HG02885 (cell line): ENCODE measurements at regions not wholly inside any gene's neighbourhood (a gene's known extent, or its start where the extent isn't known, plus 50 kb on each side); places are given as distances from the start of the nearest gene placed in this dataset.

Source experiments
- ATAC-seq: cut with Tn5 transposase; IDR thresholded peaks from one replicate; pipeline ENCODE4 v1.9.1; 2021; ENCODE audit warnings: mild to moderate bottlenecking; ENCODE audit not compliant: unreplicated experiment, poor library complexity

DNA sequence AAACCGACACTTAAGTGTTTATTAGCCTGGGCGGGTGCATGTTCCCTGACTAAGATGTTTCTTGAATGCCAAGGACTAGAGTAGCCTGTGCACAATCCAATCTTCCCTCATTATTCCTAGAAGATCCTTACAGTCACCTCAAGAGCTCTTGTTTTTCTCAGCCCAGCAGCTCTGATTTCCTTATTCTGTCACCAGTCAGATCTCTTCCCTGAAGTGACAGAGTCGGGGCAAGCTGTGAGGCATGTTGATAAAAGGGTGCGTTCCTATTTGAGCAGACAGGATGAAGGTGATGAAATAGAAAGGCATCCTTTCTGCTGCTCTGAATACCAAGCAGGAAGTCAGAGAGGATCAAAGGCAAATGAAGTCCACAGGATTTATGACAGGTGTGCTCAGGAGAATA is 125.6 kb upstream of the MCTP2 start:
- ATAC-seq, result no peak

DNA sequence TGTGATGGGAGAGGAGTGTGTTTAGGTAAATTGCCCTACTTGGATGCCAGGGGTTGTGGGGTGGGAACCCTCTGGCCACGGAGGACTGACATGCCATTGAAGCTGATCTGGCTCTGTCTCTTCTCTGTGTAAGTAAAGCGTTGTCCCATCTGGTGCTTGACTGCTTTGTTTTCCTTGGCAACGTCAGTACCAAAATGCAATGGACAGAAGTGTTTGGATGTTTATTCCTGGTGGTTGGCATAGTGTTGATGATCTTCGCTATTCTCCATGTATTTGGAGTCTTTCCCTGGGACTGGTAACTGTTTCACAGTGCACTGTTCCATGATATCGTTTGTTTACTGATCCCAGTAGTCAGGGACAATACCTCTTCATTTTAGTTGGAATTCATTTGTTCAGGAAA is 130.5 kb upstream of the MCTP2 start:
- ATAC-seq, result no peak

DNA sequence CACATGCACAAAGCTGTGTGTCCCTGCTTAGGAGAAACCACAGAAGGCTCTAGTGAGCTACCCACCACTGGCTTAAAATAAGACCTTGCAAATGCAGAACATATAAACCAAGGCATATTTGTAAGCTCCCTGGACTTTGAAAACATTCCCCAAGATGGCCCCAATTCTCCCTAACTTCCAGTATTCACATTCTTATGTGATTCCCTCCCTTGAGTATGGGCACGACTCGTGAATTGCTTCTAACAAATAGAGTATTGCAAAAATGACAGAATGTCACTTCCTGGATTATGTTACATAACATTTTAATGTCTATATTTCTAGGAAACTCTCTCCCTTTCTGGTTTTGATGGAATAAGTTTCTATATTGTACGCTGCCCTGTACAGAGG is 131.8 kb upstream of the MCTP2 start:
- no peak for ATAC-seq

DNA sequence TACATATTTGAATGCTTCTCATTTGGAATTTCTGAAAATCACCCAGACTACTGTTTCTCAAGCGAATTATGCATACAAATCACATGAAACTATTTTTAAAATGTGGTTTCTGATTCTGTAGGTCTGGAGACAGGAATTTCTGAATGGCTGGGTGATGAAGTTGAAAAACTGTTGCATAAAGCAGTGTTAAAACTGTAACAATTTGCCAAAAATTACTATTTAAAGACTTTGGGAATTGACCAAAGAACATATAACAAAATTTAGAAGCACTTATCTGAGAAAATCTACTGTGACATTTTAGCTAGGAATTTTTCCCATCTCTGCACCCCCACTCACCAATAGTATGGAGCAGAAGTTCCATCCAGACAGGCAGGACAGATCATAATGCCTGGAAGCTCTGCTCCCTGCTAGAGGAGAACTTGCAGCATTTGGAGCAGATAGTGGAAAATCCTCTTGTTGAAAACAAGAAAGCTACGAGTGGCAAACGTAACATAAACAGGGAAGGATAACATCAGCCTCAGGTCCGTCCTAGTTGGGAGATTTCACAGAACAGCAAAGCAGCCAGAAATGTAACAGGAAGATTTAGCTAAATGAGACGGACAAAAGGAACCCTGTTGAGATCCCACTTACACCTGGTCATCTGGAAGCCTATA is 132.3 kb upstream of the MCTP2 start:
- no peak for ATAC-seq

DNA sequence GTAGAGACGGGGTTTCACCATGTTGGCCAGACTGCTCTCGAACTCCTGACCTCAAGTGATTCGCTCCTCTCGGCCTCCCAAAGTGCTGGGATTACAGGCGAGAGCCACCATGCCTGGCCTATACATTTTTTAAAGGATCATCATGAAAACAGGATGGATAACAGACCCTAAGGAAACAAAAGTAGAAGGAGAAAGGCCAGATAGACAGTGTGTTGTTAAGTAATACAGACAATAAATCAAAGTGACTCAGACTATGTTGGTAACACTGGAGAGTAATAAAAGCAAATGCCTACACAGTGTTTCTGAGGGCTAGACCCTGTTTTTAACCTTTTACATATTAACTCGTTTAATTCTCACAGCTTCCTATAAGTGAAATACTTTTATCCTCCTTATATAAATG is 133.8 kb upstream of the MCTP2 start:
- ATAC-seq, result no peak

DNA sequence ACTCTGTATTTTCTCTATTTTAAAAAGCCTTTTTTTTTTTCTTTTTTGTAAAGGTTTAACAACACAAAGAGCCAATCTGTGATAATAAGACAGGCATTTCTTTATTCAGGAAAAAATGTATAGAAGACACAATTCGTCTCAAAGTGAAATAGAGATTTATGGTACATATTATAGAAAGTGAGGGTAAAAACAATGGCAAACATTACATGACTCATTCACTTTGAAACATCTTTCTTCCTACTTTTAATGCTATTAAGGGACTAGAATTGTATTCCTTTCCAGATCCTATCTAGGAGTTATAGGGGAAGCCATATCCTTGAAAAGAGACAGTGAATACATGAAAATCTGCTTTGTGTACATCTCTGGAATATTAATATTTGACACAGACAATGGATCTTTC is 137.1 kb upstream of the MCTP2 start:
- ATAC-seq, result no peak

DNA sequence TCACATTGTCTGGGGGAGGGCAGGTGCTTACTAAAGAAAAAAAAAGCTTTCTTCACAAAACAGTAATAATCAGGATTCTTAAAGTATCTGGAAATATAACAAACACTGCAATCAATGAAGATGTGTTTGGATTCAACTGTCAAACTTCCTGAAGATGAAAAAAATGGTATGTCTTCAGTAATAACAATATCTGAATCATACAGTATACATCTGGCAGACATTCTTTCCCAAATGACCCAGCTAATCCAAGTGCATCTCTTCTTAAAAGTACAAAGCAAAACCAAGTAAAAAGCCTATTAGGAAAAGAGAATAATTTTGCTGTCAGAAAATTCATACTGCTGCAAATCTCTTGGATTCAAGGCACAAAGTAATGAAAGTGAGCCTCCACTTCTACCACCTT is 145.0 kb upstream of the MCTP2 start:
- no peak for ATAC-seq

DNA sequence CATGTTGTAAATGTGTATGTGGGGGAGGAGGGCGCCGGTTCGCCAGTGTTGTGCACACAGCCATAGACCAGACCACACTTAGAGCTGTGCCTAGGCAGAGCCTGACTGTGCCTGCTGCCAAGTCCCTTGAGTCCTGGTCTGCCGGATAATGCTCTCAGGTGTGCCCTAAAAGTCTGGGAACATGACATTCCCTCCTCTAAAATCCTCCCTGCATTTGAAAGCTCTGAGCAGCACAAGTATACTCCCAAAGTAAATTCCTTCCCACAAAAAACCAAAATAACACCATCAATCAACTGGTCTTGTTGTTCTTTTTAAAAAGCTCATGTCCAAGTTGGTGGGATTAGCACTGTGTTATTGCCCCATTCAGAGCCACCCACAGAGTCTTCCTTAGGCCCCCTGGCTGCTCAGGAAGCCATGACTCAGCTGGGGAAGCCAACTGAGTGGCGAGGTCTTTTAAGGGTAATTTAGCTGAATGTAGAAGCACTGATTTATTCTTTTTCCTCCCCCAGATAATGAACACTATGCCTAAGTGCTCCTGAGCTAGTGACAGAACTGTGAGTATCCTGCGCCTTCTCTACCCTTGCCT is 147.8 kb upstream of the MCTP2 start:
- no peak for ATAC-seq

DNA sequence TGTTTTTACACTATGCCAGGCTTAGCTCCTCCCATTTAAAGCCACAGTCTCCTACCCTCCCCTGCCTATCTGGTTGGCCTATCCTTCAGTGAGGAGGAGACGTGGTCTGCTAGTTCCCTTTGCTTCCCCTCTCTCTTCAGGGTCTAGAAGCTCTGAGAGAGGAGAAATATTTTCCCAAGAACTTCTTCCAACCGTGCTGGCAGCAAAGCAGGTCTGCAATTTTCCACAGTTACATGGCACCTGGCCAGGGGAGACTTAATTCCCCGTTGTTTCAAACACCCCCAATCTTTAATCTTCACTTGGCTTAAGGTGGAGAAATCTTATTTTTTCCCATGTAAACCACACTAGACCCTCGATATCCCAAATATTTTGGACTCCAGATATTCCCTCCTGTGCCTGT is 149.5 kb upstream of the MCTP2 start:
- ATAC-seq, result no peak

DNA sequence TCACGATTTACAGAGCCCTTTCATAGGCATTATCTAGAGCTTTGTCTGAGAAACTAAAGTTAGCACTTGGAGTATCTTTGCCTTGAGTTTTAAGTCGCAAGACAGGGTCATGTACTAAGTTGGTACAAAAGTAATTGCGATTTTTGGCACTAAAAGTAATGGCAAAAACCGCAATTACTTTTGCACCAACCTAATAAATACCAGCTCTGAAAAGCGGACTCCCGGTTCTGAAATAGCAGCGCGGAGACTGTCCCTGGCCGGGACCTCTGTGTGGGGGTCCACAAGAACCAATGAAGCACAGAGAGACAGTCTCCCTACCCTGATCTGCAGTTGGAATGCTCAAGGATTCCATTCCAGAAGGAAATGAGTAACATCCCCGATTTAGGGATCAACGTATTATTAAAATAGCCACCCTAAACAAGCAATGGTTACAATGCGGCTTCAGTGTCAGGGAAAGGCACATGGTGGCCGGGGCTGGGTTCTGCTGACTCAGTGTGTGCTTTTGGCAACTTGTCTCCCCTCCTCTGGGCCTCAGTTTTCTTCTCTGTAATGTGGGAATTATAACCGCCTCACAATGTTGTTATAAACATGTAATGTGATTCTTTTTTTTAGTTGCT is 150.3 kb upstream of the MCTP2 start:
- ATAC-seq, result no peak

DNA sequence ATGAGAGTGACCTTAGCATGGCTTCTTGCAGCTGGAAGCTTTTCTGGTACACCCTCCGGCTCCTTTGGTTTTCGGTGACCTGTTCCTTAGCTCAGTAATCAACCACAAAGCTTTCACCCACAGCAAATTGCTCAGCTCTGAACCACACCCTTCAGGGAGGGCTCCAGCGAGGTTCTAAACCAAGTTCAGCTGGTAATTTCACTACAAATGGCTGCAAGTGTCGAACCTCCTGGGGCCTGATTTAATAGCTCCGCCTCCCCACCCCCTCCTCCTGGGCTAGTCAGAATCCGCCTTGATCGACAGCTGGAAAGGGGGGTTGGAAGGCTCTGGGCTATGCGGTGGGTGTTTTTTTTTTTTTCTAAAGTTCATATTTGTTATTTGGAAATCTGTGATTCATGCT is 150.9 kb upstream of the MCTP2 start:
- no peak for ATAC-seq

DNA sequence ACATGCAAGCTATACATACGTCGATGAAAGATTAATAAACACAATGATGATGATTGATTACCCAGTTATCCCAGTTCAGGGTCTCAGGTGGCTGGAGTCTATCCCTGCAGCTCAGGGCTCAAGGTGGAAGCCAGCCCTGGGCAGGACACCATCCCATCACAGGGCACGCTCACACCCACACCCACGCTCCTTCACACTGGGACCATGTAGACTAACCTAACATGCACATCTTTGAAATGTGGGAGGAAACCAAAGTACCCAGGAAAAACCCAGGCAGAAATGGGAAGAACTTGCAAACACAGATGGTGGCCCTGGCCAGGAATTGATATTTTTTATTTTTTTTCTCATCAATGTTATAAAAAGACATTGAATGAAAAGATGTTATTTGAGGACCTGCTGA is 151.4 kb upstream of the MCTP2 start:
- ATAC-seq, result no peak

DNA sequence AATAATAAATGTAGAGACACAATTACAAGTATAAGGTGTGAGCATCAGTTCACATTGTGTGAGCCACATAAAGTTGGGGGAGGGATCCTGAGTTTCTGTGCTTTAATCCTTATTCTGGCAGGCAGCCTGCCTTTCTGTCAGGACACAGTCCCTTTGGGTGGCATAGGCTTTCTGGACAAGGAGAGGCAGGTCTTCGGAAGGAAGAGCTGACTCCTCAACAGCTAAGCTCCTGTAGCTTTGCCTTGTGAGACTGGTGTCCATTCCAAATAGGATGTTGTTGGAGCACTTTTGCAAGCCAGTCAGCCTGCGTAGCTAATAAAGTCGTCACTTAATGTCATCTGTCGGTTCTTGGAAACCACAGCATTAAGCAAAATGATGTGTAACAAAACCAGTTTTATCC is 151.9 kb upstream of the MCTP2 start:
- no peak for ATAC-seq

DNA sequence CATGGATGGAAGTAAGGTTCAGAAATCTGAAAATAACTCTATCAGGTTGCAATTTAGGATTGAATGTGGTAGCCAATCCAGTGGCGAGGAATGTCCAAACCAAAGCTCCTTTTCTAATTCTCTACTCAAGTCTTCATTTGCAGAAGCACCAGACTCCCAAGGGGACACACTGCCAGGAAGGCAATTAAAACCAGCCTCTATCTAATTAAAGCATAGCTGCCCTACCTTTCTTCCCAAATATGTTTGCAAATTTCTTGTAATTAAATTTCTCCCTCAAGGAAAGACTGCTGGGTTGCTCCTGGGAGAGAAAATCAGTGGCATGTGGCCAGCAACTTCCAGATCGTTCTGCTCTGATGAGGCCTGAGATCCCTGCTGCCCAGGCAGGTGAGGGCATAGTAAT is 153.4 kb upstream of the MCTP2 start:
- no peak for ATAC-seq

DNA sequence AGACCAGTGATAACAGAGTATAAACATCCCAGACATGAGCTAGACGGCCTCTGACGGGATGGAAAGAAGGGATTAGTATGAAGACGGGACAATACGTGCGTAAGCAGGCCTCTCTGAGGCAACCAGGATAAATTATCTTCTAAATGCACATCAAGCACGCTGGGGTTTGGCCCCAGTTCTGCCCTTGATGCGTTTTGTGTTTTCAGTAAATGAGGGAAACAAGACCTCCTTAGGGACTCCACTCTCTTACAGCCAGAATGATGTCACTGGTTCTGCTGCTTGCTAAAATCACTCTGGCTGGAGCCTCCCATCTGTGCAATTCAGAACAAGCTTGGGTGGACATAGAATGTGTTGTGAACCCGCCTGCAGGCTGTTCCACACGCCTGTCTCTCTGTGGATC is 156.0 kb upstream of the MCTP2 start:
- ATAC-seq, result no peak

DNA sequence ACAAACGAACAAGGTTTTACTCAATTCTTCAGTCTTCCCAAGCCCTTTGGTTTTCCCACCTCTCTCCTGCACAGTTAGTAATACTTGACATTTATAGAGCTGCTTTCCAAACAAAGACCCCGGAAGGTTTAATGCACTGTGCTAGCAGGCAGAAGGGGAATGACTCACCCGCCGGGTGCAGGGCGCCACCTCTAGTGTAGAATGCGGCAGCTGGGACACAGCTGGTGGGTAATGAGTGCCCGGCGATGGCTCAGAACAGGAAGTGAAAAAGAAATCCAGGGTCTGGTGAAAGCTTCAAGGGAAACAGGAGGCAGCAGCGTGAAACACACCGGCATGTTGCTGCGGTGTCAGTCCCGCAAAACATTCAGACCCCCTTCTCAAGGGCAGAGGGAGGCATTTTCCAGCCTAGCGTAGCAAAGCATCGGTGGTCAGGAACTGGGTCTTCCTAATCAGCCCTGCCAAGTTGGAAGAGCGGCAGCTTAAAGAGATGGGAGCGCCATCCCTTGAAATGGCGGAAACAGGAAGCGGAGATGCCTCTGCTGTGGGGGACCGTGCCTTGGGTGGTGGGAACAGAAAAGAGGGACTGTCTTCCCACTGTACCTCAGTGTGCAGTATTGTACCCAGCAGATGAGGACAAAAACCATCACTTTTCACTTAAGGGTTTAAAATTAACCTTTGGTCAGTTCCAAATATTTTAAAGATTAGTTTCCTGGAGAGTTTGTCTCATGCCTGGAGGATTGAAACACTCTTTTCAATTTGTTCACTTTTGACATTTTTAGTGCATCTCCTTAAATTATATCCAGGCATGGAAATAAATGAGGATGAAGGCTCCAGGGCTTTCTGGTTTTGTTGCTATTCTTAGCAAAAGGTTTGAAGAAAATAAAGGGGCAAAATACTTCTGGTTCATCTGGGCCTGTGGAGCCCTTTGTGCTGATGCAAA is 160.7 kb upstream of the MCTP2 start:
- no peak for ATAC-seq

DNA sequence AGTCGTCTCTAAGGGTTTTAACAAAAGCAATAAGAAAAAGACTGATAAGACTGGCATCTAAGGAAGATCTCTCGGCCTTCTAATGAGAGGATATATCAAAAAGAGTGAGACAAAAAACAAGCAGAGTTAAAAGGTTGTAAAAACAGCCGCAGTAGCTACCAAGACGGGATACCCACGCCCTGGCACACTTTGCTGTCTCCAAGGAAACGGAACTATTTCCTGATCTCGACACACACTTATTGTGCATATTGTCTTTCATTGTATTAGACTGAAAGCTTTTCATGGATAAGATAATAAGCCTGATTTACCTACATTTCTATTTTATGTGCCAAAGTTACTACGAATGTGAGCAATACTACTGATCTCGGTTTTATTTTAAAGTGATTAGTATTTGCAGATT is 161.5 kb upstream of the MCTP2 start:
- ATAC-seq, result no peak

DNA sequence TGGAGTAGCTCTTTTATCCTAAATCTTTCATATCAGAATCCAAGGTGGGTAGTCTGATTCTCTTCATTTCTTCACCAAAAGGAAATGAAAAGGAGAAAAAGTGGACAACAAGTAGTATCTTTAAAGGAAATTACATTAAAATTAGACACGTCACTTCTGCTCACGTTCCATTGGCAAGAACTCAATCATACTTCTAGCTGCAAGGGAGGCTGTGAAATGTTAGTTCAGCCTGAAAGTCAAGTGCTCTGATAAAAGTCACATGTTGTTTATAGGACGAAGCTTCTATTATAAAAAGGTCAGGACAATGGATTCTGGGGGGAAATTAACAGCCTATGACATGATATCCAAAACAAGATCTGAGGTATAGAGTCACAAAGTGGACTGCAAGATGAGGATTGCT is 164.6 kb upstream of the MCTP2 start:
- no peak for ATAC-seq

DNA sequence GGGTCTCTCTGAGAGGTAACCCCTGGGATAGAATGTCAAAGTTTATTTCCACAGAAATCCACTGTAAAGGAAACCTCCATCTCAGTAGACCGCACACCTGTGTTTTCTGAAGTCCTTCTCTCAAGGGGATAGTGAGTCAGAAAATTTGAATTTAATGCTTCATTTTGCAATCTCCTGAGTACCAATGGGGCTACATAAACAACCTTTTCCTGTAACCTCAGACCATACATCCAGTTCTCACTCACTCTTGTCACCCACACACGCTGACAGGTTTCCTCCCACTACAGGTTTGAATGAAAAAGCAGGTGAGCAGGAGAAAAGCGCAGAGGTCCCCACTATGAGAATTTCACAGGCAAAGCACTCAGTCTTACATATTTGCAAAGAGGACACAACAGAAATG is 165.3 kb upstream of the MCTP2 start:
- no peak for ATAC-seq

DNA sequence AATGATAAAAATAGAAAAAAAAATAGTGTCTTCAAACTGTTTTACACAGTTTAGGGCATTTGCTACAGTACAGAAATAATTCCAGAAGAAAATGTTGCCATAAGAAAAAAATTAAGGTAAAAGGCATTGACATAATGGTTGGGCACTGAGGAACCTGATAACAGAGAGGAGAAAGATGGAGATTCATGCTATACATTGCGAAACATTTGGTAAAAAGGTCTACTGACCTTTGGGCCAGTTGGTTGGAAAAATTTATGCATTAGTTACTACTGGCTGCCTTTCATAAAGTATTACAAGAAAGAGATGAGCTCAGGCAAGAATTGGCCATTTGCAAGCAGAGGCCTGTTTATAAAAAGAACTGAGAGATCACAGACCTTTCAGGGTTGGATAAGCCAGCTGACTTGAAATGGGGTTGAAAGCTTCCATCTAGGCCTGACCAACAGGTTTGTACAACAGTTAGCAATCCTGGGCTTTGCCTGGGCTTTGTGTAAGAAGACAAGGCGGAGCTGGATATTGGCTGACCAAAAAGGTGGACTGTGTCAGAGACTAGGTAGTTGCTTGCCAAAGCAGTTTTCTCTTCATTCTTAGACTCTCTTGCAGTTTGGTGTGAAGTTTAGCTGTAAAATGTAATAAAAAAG is 166.6 kb upstream of the MCTP2 start:
- ATAC-seq, result no peak

DNA sequence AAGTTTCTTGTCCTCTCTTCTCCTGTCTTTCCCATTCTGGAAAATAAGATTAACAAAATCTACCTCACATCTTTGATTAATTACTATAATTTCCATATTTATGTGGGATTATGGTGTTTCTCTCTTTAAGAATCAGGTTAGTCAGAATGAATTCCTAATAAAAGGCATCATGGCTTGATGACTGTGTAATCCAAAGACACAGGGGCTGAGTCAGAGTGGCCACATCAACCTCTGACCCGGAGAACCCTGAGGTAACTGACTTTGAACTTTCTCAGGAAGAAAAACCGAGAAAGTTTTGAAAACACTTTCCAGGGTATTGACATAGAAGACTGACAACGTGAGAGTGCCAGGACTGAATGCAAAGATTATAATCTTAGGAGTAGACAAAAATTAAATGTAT is 170.3 kb upstream of the MCTP2 start:
- no peak for ATAC-seq
